GM23248 (cell line): ENCODE measurements at regions not wholly inside any gene's neighbourhood (a gene's known extent, or its start where the extent isn't known, plus 50 kb on each side); places are given as distances from the start of the nearest gene placed in this dataset.

Experiments used
- EZH2 ChIP-seq: fragments of 200-600 bp; sonication (generic); IDR thresholded peaks from 2 replicates; pipeline ENCODE4 v1.6.1; 2018; ENCODE audit warnings: antibody characterized with exemption, mild to moderate bottlenecking; ENCODE audit not compliant: insufficient read depth, poor library complexity, severe bottlenecking
- EZH2phosphoT487 ChIP-seq: fragments of 200-600 bp; sonication (generic); IDR thresholded peaks from 2 replicates; pipeline ENCODE4 v1.6.1; 2018; ENCODE audit warnings: antibody characterized with exemption, moderate library complexity, mild to moderate bottlenecking, low read depth; ENCODE audit not compliant: insufficient read depth

DNA sequence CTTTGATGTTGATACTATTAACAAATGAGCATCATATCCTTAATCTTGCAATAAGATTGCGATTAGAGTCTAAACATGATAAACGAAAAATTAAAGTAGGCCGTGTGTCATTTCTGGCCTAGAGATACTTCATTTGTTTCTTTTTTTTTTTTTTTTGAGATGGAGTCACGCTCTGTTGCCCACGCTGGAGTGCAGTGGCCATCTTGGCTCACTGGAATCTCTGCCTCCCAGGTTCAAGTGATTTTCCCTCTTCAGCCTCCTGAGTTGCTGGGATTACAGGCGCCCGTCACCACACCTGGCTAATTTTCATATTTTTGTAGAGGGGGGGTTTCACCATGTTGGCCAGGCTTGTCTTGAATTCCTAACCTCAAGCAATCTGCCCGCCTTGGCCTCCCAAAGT is 446.9 kb downstream of the PCNX1 start:
- TF ChIP-seq EZH2, result no peak
- TF ChIP-seq EZH2phosphoT487, result no peak
